ENCODE measurements at regions not wholly inside any gene's neighbourhood (a gene's known extent, or its start where the extent isn't known, plus 50 kb on each side); places are given as distances from the start of the nearest gene placed in this dataset.

- TF ChIP-seq CTCF (IDR thresholded peaks at IDR 0.05; ENCODE audit: insufficient read depth, low read length) (no peak), POLR2AphosphoS5 (IDR thresholded peaks at IDR 0.05; ENCODE audit: low read depth) (no peak), GABPA (IDR thresholded peaks at IDR 0.05; ENCODE audit: low read depth) (no peak), REST (IDR thresholded peaks at IDR 0.05; ENCODE audit: insufficient replicate concordance, low read depth) (no peak)
Measured at GRCh38 chr1:110728388-110729001, 53.8 kb upstream of the KCNA3 start.

Measured in HL-60 (cell line).